ENCODE measurements at regions not wholly inside any gene's neighbourhood (a gene's known extent, or its start where the extent isn't known, plus 50 kb on each side); places are given as distances from the start of the nearest gene placed in this dataset.

DNA sequence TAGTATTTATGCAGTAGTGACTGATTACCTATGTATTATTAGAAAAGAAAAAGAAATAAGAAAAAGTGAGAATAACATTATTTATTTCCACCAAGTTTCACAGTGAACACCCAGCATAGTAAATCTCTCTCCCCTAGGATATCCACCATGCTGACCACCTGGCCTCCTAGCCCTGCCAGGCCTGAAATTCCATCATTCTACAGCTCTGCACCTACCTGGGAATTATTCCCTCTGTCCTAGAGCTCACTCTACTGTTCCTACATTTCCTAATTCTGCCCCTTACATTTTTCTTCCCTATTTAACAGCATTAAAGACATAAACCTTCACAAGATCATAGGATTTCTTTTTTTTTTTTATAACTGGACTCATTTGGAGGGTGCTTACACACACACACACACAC, 525.3 kb upstream of the PPP2R3A start:
- no peaks in the 10 kb centered on the region for H3K36me3 ChIP-seq (ENCODE audit: insufficient read depth, low read length)
- H4K20me1 ChIP-seq (ENCODE audit: insufficient read depth, low read length, poor library complexity, severe bottlenecking) = no peaks in the 10 kb centered on the region
- H3K9ac ChIP-seq (ENCODE audit: low read depth, low read length, poor library complexity, severe bottlenecking) = no peak overlapping the region
- no peak for TF ChIP-seq EZH2phosphoT487 (IDR thresholded peaks at IDR 0.05; ENCODE audit: borderline replicate concordance)
- TF ChIP-seq, protein P1, sequence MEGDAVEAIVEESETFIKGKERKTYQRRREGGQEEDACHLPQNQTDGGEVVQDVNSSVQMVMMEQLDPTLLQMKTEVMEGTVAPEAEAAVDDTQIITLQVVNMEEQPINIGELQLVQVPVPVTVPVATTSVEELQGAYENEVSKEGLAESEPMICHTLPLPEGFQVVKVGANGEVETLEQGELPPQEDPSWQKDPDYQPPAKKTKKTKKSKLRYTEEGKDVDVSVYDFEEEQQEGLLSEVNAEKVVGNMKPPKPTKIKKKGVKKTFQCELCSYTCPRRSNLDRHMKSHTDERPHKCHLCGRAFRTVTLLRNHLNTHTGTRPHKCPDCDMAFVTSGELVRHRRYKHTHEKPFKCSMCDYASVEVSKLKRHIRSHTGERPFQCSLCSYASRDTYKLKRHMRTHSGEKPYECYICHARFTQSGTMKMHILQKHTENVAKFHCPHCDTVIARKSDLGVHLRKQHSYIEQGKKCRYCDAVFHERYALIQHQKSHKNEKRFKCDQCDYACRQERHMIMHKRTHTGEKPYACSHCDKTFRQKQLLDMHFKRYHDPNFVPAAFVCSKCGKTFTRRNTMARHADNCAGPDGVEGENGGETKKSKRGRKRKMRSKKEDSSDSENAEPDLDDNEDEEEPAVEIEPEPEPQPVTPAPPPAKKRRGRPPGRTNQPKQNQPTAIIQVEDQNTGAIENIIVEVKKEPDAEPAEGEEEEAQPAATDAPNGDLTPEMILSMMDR (conservative IDR thresholded peaks at IDR 0.05; ENCODE audit: low read length) = no peak
- H3K27me3 ChIP-seq (ENCODE audit: insufficient read depth, low read length, poor library complexity, severe bottlenecking) = no peaks in the 10 kb centered on the region
- peak overlapping the region; percentile 39 for H3K4me2 ChIP-seq (ENCODE audit: low read depth, low read length, poor library complexity, severe bottlenecking)
- no peaks in the 10 kb centered on the region for H3K79me2 ChIP-seq (ENCODE audit: insufficient read depth, low read length)
- H2AFZ ChIP-seq (ENCODE audit: low read length) = no peak overlapping the region
- H3K4me3 ChIP-seq (ENCODE audit: low read length, poor library complexity, severe bottlenecking) = no peak overlapping the region
- H3F3A ChIP-seq (ENCODE audit: low read depth) = no peaks in the 10 kb centered on the region
- no peaks in the 10 kb centered on the region for H3K9me2 ChIP-seq (replicated peaks; ENCODE audit: low read depth, low read length)
- H3K4me1 ChIP-seq (ENCODE audit: insufficient read depth, low read length, poor library complexity, severe bottlenecking) = peaks cover 3% of the 10 kb centered on the region
- H3K9me3 ChIP-seq (ENCODE audit: insufficient read depth, low read depth, low read length) = no peaks in the 10 kb centered on the region

- Histone ChIP-seq H3K9me2 (replicated peaks; ENCODE audit: low read depth, low read length) (no peaks in the 10 kb centered on the region), H3K9ac (ENCODE audit: low read depth, low read length, poor library complexity, severe bottlenecking) (no peak overlapping the region), H3K4me2 (ENCODE audit: low read depth, low read length, poor library complexity, severe bottlenecking) (peak overlapping the region; percentile 39), H3K36me3 (ENCODE audit: insufficient read depth, low read length) (no peaks in the 10 kb centered on the region), H3K9me3 (ENCODE audit: insufficient read depth, low read depth, low read length) (no peaks in the 10 kb centered on the region), H3K79me2 (ENCODE audit: insufficient read depth, low read length) (no peaks in the 10 kb centered on the region), H3K4me1 (ENCODE audit: insufficient read depth, low read length, poor library complexity, severe bottlenecking) (peaks cover 3% of the 10 kb centered on the region), H4K20me1 (ENCODE audit: insufficient read depth, low read length, poor library complexity, severe bottlenecking) (no peaks in the 10 kb centered on the region), H2AFZ (ENCODE audit: low read length) (no peak overlapping the region), H3F3A (ENCODE audit: low read depth) (no peaks in the 10 kb centered on the region), H3K27me3 (ENCODE audit: insufficient read depth, low read length, poor library complexity, severe bottlenecking) (no peaks in the 10 kb centered on the region), H3K4me3 (ENCODE audit: low read length, poor library complexity, severe bottlenecking) (no peak overlapping the region)
- TF ChIP-seq, protein P1 (conservative IDR thresholded peaks at IDR 0.05; ENCODE audit: low read length) = no peak
- TF ChIP-seq EZH2phosphoT487 (IDR thresholded peaks at IDR 0.05; ENCODE audit: borderline replicate concordance) = no peak
Observed at GRCh38 chr3:135440746-135441145, 524.8 kb upstream of the PPP2R3A start.

DNA sequence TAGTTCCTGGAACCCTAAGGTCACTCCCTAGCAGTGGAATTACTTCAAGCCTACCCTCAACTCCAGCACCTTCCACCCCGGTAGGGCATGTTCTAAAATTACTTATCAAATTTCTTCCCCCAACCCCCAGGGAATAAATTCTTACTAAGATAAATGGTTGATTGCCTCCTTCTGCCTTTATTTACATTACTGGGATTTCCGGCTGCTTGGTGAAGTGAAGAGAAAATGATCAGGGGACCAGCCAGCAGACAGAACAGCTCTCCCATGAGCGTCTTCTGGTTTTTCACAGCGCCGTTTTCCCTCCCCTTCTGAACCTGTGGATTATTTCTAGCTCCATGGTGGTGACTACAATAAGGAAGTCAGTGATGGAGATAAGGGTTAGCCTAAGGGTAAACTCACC, 521.5 kb upstream of the PPP2R3A start:
- no peaks in the 10 kb centered on the region for H4K20me1 ChIP-seq (ENCODE audit: insufficient read depth, low read length, poor library complexity, severe bottlenecking)
- H3K79me2 ChIP-seq (ENCODE audit: insufficient read depth, low read length) = no peaks in the 10 kb centered on the region
- H3K9me3 ChIP-seq (ENCODE audit: insufficient read depth, low read depth, low read length) = no peaks in the 10 kb centered on the region
- TF ChIP-seq EZH2phosphoT487 (IDR thresholded peaks at IDR 0.05; ENCODE audit: borderline replicate concordance) = no peak
- TF ChIP-seq, protein P1 (conservative IDR thresholded peaks at IDR 0.05; ENCODE audit: low read length) = no peak
- H3K9me2 ChIP-seq (replicated peaks; ENCODE audit: low read depth, low read length) = no peaks in the 10 kb centered on the region
- H3K4me2 ChIP-seq (ENCODE audit: low read depth, low read length, poor library complexity, severe bottlenecking) = no peak overlapping the region
- H3K36me3 ChIP-seq (ENCODE audit: insufficient read depth, low read length) = no peaks in the 10 kb centered on the region
- H3K4me3 ChIP-seq (ENCODE audit: low read length, poor library complexity, severe bottlenecking) = no peak overlapping the region
- H3K9ac ChIP-seq (ENCODE audit: low read depth, low read length, poor library complexity, severe bottlenecking) = no peak overlapping the region
- H3K4me1 ChIP-seq (ENCODE audit: insufficient read depth, low read length, poor library complexity, severe bottlenecking) = peaks cover 16% of the 10 kb centered on the region
- no peaks in the 10 kb centered on the region for H3K27me3 ChIP-seq (ENCODE audit: insufficient read depth, low read length, poor library complexity, severe bottlenecking)
- H2AFZ ChIP-seq (ENCODE audit: low read length) = no peak overlapping the region
- H3F3A ChIP-seq (ENCODE audit: low read depth) = no peaks in the 10 kb centered on the region

Data from Loucy (cell line).